GM04504 (cell line): ENCODE measurements at regions not wholly inside any gene's neighbourhood (a gene's known extent, or its start where the extent isn't known, plus 50 kb on each side); places are given as distances from the start of the nearest gene placed in this dataset.

ENCODE experiments used
- DNase-seq: peaks from one replicate; pipeline ENCODE4 v3.0.0-alpha.2; 2012; ENCODE audit warnings: low read depth

DNA sequence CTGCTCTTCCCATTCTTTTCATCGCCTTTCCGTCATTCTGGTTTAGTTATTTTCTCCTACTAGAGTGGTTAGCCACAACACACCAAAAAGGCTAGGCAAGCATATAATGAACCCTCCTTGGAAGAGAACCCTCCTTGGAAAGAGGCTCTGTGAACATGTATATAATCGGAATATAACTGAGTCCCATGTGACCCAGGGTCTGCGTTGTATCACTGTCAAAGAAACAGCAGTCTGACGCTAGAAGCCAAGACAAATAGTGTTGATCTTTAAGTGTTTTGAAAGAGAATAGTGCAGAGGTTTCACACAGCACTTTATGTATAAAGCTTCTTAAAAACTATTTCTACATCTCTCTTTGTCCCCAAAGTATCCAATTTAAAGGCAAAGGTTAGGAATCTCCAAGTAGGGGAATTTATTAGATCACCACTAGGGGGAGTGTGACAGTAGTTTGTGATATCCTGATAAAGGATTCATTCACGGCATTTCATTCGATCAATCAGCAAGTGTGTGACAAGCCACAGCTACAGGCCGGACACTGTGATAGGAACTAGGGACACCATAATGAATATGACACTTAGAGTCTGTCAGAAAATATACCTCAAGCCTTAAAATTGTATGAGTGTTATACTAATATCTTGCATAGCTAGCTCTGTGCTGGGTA is 395.3 kb downstream of the CD109 start:
- DNase-seq, result no peak

DNA sequence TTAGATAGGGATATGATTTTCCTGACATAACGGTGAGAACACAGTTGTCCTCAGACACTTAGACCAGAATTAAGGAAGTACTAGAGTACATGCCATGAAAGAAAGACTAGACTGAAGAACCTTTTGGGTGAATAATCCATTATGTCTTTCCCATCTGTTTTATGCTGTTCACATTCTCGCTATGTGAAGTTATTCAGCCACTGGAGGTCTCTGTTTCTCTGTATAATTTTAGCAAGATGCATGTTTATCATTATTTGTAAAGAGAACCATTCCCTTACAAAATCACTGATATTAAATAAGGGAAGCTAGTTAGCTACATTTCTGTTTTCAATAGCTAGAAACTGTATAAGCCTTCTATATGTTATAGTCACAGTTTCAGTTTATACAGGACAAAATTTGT is 391.9 kb downstream of the CD109 start:
- DNase-seq, result peak; percentile 40

DNA sequence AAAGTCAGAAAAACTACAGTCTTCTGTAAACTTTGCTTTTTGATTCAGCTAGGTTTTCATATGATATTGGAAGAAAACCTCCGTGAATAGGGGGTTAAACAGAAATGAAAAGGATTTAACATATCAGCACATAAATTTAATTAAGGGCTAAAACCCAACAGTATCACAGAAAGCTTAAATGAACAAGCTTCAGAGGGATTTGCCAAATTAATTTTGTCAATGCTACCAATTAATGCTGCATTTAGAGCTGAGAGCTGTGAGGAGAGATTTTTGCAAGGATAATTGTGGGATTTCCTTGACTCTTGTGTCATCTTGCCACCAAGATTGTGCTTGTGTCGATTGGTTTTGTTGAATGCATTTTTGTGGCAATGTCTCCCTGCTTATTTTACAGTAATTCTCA is 379.9 kb downstream of the CD109 start:
- DNase-seq, result no peak

DNA sequence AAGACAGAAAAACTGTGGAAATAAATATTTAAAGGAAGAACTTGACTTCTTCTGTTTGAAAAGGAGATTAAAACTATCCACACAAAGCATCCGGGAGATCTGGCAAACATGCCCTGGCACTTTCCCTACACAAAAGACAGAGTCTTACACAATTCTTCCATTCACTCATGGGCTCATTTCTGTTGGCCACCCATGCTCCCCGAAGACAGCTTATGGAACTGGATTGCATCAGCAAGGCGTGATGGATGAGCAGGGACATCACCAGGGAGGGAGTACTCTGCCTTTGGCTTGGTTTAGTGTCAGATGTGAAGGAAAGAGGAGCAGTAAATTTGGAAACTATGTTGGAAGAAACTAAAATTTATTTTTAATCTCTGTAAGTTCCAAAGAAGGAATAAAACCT is 379.3 kb downstream of the CD109 start:
- DNase-seq, result peak; percentile 75

DNA sequence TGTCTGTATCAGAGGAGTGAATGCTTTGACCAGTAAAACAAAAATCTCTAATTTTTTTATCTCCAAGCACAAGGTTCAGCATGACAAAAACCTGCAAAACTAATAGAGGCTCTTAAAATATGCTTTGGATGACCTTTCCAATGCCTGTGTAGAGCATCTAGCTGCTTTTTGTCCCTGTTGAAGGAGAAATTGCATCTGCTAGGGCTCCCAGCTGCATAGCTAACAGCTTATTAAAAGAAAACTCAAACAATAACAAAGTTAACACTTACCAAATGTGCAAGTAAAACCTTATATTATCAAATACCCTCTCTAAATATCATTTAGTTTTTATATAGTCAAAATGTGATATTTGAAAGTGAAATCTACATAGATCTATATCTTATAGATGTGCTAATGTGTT is 378.6 kb downstream of the CD109 start:
- DNase-seq, result no peak

GRCh38 chr6:74073999-74074398 is 378.0 kb downstream of the CD109 start:
- DNase-seq, result peak; percentile 64

- DNase-seq, result peak; percentile 59
Measured at GRCh38 chr6:74073429-74073828, 377.4 kb downstream of the CD109 start.

DNA sequence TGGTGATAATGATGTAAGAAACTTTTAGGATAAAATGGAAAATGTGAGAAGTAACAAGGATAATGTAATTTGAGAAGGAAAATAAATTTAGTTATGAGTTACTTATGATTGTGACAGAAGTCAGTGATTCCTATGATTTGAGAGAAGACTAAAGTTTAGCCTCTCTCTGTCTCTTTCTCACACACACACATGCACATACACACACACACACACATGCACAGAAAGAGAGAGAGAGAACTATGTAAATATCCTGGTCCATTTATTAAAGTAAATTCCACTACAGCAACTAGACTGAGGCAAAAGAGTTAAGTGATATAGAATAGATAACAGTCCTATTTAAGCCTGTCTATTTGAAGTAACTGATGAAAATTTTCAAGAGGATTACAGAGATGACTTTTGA is 375.2 kb downstream of the CD109 start:
- DNase-seq, result no peak

GRCh38 chr6:74070711-74071110 is 374.7 kb downstream of the CD109 start:
- DNase-seq, result no peak

DNA sequence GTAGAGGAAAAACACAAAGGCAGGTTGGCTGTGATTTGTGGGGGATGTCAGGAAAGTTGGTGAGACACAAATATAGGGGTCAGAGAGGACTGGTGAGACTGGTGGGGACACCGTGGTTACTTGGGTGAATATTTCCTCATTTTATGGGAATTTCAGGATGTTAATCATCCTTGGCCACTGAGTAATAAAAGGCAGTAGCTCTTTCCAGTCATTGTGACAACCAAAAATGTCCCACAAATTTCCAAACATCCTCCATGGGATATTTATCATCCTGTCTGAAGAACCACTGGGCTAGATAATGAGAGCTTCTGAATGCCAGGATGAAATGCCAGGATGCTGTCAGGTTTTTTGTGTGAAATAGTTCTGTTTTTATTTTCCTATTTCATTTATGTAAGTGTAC is 374.1 kb downstream of the CD109 start:
- DNase-seq, result peak; percentile 82

DNA sequence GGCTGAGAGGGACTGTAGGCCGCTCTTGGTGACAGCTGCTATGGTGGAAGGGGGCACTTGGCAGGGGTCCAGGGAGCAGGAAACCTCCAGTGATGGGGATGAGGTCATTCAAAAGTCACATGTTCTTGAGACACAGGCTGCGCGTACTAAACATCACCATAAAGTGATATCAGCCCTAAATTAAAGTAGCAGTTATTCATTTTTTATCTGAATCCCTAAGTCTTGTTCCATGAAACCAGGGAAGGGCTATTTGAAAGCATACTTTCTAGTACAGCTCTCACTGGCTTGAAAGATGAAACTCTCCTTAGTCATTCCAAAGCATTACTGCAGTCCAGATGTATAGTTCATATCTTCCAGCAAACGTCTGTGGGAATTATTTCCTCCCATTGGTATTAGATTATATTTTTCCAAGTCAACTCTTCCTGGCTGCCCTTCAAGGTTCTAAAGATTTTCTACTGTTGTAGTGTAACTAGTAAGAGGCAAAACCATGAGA is 373.1 kb downstream of the CD109 start:
- DNase-seq, result peak; percentile 69

DNA sequence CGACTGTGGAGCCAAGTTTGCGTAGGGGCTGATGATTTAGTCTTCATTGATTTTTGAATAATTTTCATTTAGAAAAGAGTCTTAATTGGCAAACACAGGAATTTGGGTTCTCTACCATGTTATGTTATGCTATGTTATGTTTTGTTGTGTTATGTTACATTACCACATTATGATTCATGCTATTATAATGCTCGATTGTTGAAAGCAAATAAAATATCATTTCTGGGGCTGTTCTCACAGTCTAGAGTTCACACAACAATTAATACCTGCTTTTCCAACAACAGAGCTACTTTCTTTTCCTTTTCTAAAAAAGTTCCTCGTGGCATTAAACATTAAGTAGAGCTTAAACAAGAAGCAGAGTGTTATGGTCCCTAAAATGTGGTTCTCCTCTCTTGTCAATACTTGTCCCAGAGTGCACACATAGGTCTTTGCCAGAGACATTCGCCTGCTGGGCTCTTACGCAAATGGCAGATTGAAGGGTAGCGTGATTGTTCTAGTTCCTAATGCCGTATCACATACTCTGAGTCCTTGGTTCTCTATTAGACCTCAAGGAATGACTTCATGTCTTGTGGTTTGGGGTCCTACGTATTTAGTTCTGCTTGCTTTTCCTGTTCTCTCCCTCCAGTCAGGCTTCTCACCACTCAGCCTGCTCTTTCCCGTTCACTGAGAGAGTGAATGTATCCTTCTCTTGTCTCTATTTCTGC is 370.3 kb downstream of the CD109 start:
- no peak for DNase-seq

DNA sequence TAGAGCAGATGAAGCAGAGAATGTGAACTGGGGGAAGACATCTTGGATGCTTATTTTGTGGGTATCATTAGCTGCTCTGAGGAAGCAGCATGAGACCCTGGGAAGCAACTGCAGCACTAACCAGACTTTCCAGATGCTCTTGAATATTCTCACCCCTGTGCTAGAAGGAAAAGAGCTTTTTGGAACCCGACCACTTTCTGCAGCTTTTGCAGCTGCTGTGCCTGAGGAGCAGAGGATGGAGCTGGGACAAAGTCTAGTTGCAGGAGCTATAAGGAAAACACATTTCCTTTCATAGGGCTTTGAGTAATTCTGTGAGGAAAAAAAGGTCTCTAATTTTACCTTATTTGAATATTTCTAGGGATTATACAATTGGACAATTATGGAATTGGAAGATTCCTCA is 369.7 kb downstream of the CD109 start:
- no peak for DNase-seq

DNA sequence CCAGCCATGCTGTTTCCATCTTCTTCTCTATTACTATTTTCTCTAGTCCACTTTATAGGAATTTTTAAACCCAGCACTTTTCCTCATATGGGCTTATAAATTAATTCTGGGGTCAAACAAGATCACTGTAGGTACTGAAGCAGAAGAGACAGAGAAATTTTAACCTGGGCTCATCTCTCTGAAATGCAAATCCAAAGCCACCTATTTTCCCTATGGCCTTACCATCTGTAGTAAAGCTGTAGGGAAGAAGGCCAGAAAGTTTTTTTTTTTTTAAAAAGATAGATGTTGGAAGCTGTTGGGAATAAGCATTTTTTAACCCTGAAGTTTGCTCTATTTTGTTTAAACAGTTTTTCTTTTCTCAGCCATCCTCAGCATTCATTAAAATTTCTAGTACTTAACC is 367.4 kb downstream of the CD109 start:
- DNase-seq, result no peak

GRCh38 chr6:74061201-74061600 is 365.2 kb downstream of the CD109 start:
- DNase-seq, result no peak

- no peak for DNase-seq
Measured at GRCh38 chr6:74060354-74060753, 364.4 kb downstream of the CD109 start.

DNA sequence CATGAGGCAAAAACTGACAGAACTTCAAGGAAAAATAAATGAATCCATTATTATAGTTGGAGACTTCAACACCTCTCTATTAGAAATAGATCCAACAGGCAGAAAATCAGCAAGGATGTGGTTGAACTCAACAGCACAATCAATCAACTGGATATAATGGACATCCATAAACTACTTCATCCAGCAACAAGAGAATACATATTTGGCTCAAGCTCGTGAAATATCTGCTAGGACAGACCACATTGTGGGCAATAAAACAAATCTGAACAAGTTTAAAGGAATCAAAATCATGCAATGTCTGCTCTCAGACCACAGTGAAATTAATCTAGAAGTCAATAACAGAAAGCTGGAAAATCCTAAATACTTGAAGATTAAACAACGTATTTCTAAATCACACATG is 362.6 kb downstream of the CD109 start:
- DNase-seq, result no peak

GRCh38 chr6:74057326-74057725 is 361.3 kb downstream of the CD109 start:
- DNase-seq, result no peak

DNA sequence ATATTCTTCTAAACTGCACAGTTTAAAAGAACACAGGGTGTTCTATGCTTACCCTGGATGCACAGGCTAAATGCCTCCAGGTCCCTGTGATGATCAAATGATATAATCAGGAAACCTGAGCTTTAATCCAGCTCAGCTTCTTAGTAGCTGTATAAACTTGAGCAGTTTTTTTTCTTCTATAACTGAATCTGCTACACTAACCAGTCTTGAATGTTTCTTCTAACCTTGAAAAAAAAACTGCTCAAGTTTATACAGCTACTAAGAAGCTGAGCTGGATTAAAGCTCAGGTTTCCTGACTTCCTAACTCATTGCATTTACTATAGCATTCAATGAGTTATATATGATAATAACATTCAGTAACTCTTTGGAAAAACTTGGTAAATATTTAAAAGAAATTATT is 358.2 kb downstream of the CD109 start:
- no peak for DNase-seq

- no peak for DNase-seq
Measured at GRCh38 chr6:74050921-74051320, 354.9 kb downstream of the CD109 start.

GRCh38 chr6:74048387-74048786 is 352.4 kb downstream of the CD109 start:
- no peak for DNase-seq

DNA sequence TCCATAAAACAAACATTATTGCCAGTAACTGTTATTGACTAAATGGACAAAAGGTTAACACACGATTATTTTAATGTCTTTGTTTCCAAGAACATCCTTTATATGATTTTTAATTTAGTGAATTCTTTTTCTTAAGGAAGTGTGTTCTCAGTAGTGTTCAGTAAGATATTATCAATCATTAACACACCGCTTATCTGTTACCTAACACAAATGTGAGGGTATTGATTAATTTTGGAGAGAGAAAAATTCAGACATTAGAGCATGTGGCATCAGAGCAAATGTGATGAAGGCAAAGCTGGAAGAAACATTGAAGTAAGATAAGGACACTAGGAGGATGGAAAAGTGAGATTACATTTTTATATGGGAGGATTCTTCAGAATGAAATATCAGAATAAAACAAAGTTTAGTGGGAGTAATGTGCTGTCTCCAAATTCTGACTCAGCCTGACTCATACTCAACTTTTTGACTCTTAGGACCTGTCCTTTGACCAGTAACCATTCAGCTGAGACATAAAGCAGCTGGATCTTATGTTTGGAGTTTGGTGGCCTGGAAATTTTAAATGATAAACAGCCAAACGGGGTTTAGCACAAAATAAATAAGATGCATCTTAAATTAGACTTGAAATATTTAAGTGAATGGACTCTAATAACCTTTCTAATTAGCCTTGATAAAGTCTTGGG is 348.6 kb downstream of the CD109 start:
- peak; percentile 23 for DNase-seq

- DNase-seq, result no peak
Measured at GRCh38 chr6:74041420-74041819, 345.4 kb downstream of the CD109 start.
